HCT116 (cell line): ENCODE measurements at regions not wholly inside any gene's neighbourhood (a gene's known extent, or its start where the extent isn't known, plus 50 kb on each side); places are given as distances from the start of the nearest gene placed in this dataset.

Experiments used
- ATAC-seq: fragments of 200-7000 bp; cut with Tn5 transposase; 2 replicates; pipeline ENCODE4 v1.9.1; 2020; ENCODE audit warnings: mild to moderate bottlenecking, moderate library complexity
- BruUV-seq: library from RNA; stranded (reverse); fragments of 400-500 nt; replicated peaks from 2 replicates; lab custom pipeline; 2021; lab: Mats Ljungman, UMichigan
- CTCF ChIA-PET: fragments of 300-600 bp; sonication (Branson Sonifier 250); formaldehyde crosslinking; loops from one replicate; lab custom pipeline; 2021; ENCODE audit warnings: antibody characterized with exemption; lab: Charles Lee
- POLR2A ChIA-PET: fragments of 300-600, 350-600 bp; sonication (Branson Sonifier 250); formaldehyde crosslinking; loops from one replicate; lab custom pipeline; 2021; ENCODE audit warnings: antibody characterized with exemption; lab: Charles Lee
- RAD21 ChIA-PET, 2 experiments: fragments of 300-600 bp; sonication (Branson Sonifier 250); formaldehyde crosslinking; loops; one replicate each; lab custom pipeline; 2023; ENCODE audit warnings: low total read pairs in 2 of 2; ENCODE audit not compliant: uncharacterized antibody in 2 of 2, unreplicated experiment in 2 of 2, low non-redundant PET in 1 of 2; lab: Charles Lee
- DNase-seq: peaks from one replicate; pipeline ENCODE4 v3.0.0-alpha.2; 2010; ENCODE audit warnings: low read depth, low spot score
- H2AFZ ChIP-seq: fragments of 200-600 bp; shearing (Covaris generic), sonication (generic); 2 replicates; pipeline ENCODE4 v1.6.1; 2017; ENCODE audit warnings: low read depth, mixed run types, mixed read lengths, antibody characterized with exemption, low read length; ENCODE audit not compliant: poor library complexity, severe bottlenecking
- H3K27ac ChIP-seq: 2 replicates; pipeline ENCODE4 v1.5.1; 2012; ENCODE audit warnings: low read depth, low read length
- H3K27me3 ChIP-seq: fragments of 200-600 bp; sonication (generic); 2 replicates; pipeline ENCODE4 v1.6.1; 2016; ENCODE audit warnings: mixed run types, low read length, mixed read lengths; ENCODE audit not compliant: insufficient read depth
- H3K36me3 ChIP-seq, 2 experiments: fragments of 200-500 bp in 1 of 2; fragments of 200-600 bp in 1 of 2; sonication (Bioruptor generic) in 1 of 2; sonication (generic) in 1 of 2; 2 replicates each; pipeline versions ENCODE4 v1.5.1 to v1.6.1; 2014 to 2016; ENCODE audit warnings: low read length in 2 of 2, inconsistent platforms in 1 of 2, mixed read lengths in 1 of 2, mixed run types in 1 of 2; ENCODE audit not compliant: insufficient read depth in 2 of 2, control insufficient read depth in 1 of 2
- H3K4me1 ChIP-seq, 2 experiments: fragments of 200-600 bp in 1 of 2; sonication (generic) in 1 of 2; 2 replicates each; pipeline versions ENCODE4 v1.5.1 to v1.6.1; 2012 to 2017; ENCODE audit warnings: low read length in 2 of 2, inconsistent platforms in 1 of 2, mild to moderate bottlenecking in 1 of 2, mixed read lengths in 1 of 2, mixed run types in 1 of 2, moderate library complexity in 1 of 2; ENCODE audit not compliant: insufficient read depth in 2 of 2, control insufficient read depth in 1 of 2
- H3K4me2 ChIP-seq: fragments of 200-600 bp; sonication (generic); 2 replicates; pipeline ENCODE4 v1.6.1; 2017; ENCODE audit warnings: mixed run types, low read length, mixed read lengths
- H3K4me3 ChIP-seq, 2 experiments: fragments of 200-600 bp in 1 of 2; sonication (generic) in 1 of 2; replicated peaks in 1 of 2; 2 replicates each; pipeline ENCODE4 v1.5.1; 2011 to 2016; ENCODE audit warnings: low read length in 2 of 2, control low read depth in 1 of 2, low read depth in 1 of 2, mild to moderate bottlenecking in 1 of 2, mixed read lengths in 1 of 2, mixed run types in 1 of 2
- H3K79me2 ChIP-seq: fragments of 200-600 bp; sonication (generic); 2 replicates; pipeline ENCODE4 v1.6.1; 2017; ENCODE audit warnings: mild to moderate bottlenecking, mixed run types, low read length, moderate library complexity, mixed read lengths; ENCODE audit not compliant: insufficient read depth
- H3K9ac ChIP-seq: fragments of 200-600 bp; sonication (generic); 2 replicates; pipeline ENCODE4 v1.6.1; 2016; ENCODE audit warnings: low read length, mixed read lengths
- H3K9me2 ChIP-seq: fragments of 200-600 bp; sonication (generic), shearing (Covaris generic); 2 replicates; pipeline ENCODE4 v1.6.1; 2017; ENCODE audit warnings: mixed run types, mild to moderate bottlenecking, moderate library complexity; ENCODE audit not compliant: insufficient read depth
- H3K9me3 ChIP-seq, 2 experiments: fragments of 200-500 bp in 1 of 2; fragments of 200-600 bp in 1 of 2; sonication (Bioruptor generic) in 1 of 2; sonication (generic) in 1 of 2; 2 replicates each; pipeline ENCODE4 v1.6.1; 2014 to 2017; ENCODE audit warnings: low read length in 2 of 2, mixed read lengths in 2 of 2, inconsistent platforms in 1 of 2, low read depth in 1 of 2, mild to moderate bottlenecking in 1 of 2, mixed run types in 1 of 2, moderate library complexity in 1 of 2; ENCODE audit not compliant: control insufficient read depth in 1 of 2, insufficient read depth in 1 of 2
- H4K20me1 ChIP-seq: fragments of 200-600 bp; sonication (generic), shearing (Covaris generic); 2 replicates; pipeline ENCODE4 v1.6.1; 2017; ENCODE audit warnings: mixed run types, mild to moderate bottlenecking, moderate library complexity; ENCODE audit not compliant: insufficient read depth
- CBX3 ChIP-seq: IDR thresholded peaks from 2 replicates; pipeline ENCODE4 v1.6.1; 2012; ENCODE audit warnings: low read depth
- CEBPB ChIP-seq: IDR thresholded peaks from 2 replicates; pipeline ENCODE4 v1.6.1; 2012; ENCODE audit warnings: low read depth
- EGR1 ChIP-seq: IDR thresholded peaks from 2 replicates; pipeline ENCODE4 v1.6.1; 2012; ENCODE audit warnings: low read depth
- ELF1 ChIP-seq: IDR thresholded peaks from 2 replicates; pipeline ENCODE4 v1.6.1; 2012; ENCODE audit warnings: low read depth, borderline replicate concordance
- EZH2phosphoT487 ChIP-seq: fragments of 200-600 bp; IDR thresholded peaks from 2 replicates; pipeline ENCODE4 v1.6.1; 2018; ENCODE audit warnings: antibody characterized with exemption, borderline replicate concordance
- FOSL1 ChIP-seq: IDR thresholded peaks from 2 replicates; pipeline ENCODE4 v1.6.1; 2012; ENCODE audit warnings: low read depth
- JUND ChIP-seq: IDR thresholded peaks from 2 replicates; pipeline ENCODE4 v1.6.1; 2012
- POLR2A ChIP-seq: IDR thresholded peaks from 2 replicates; pipeline ENCODE4 v1.7.0; 2011; ENCODE audit warnings: borderline replicate concordance; ENCODE audit not compliant: insufficient read depth, insufficient read length; ENCODE audit errors: extremely low read depth
- POLR2AphosphoS5 ChIP-seq: IDR thresholded peaks from 2 replicates; pipeline ENCODE4 v1.6.1; 2011; ENCODE audit warnings: mild to moderate bottlenecking, low read depth, low read length, moderate library complexity
- RAD21 ChIP-seq: IDR thresholded peaks from 2 replicates; pipeline ENCODE4 v1.6.1; 2012; ENCODE audit warnings: low read depth, mild to moderate bottlenecking
- SIN3A ChIP-seq: IDR thresholded peaks from 2 replicates; pipeline ENCODE4 v1.6.1; 2012; ENCODE audit warnings: low read depth
- SP1 ChIP-seq: IDR thresholded peaks from 2 replicates; pipeline ENCODE4 v1.6.1; 2012; ENCODE audit warnings: low read depth
- SRF ChIP-seq: IDR thresholded peaks from 2 replicates; pipeline ENCODE4 v1.6.1; 2012; ENCODE audit warnings: low read depth
- YY1 ChIP-seq: IDR thresholded peaks from 2 replicates; pipeline ENCODE4 v1.6.1; 2011; ENCODE audit warnings: low read length, low read depth, moderate library complexity, mild to moderate bottlenecking; ENCODE audit not compliant: insufficient replicate concordance; ENCODE audit errors: extremely low read depth
- ZBTB33 ChIP-seq: IDR thresholded peaks from 2 replicates; pipeline ENCODE4 v1.6.1; 2011; ENCODE audit warnings: mild to moderate bottlenecking, low read length, moderate library complexity; ENCODE audit not compliant: insufficient replicate concordance; ENCODE audit errors: extremely low read depth
- ZNF274 ChIP-seq: fragments of 200-500 bp; sonication (Bioruptor generic); IDR thresholded peaks from 2 replicates; pipeline ENCODE4 v1.6.1; 2014; ENCODE audit warnings: mild to moderate bottlenecking, low read depth, low read length, inconsistent platforms
- intact Hi-C: fragments of 100-400 bp; cut with micrococcal nuclease; formaldehyde crosslinking; loops from 2 replicates; pipeline ENCODE4 v1.10.0; 2022
- TF ChIP-seq, protein P1 (sequence below): IDR thresholded peaks from 2 replicates; pipeline ENCODE4 v1.6.1; 2012
- TF ChIP-seq, protein P2 (sequence below): IDR thresholded peaks from 2 replicates; pipeline ENCODE4 v1.6.1; 2012
- TF ChIP-seq, protein P3 (sequence below): IDR thresholded peaks from 2 replicates; pipeline ENCODE4 v1.6.1; 2012; ENCODE audit warnings: low read depth

- TF ChIP-seq EZH2phosphoT487 = no peak
Measured at GRCh38 chr2:155846259-155846658, 486.3 kb downstream of the NR4A2 start (continued).

DNA sequence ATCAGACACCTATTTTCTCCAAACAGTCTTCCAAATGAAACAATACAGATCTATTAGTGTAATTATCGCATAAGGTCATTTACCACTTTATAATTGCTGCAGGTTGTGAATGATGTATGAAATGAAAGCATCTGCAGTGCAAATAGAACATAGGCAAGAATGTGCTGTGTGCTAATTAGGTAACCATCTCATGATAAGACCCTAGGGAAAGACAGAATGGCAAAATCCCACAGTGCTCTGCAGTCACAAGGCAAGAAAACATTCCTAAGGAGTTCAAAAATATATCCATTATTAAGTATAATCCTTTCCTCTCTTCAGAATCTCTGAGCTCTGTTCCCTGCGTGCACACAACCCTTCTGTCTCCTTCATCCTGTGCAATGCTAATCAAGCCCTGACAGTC is 488.1 kb downstream of the NR4A2 start:
- ATAC-seq = no peak

More for the DNA sequence above, 488.1 kb downstream of the NR4A2 start:
- H3K36me3 ChIP-seq = no peaks in the 10 kb centered on the region
- no peaks in the 10 kb centered on the region for H3K9me2 ChIP-seq
- ChIA-PET POLR2A (no interaction called here), CTCF (no interaction called here), RAD21 (no interaction called here)
- H2AFZ ChIP-seq = no peak overlapping the region
- H3K9ac ChIP-seq = no peak overlapping the region
- no peak for TF ChIP-seq ZNF274
- no peak for TF ChIP-seq POLR2AphosphoS5
- TF ChIP-seq YY1 = no peak
- no peak for TF ChIP-seq ZBTB33
- TF ChIP-seq, protein P1, sequence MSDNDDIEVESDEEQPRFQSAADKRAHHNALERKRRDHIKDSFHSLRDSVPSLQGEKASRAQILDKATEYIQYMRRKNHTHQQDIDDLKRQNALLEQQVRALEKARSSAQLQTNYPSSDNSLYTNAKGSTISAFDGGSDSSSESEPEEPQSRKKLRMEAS = no peak
- no peak for TF ChIP-seq EZH2phosphoT487
- TF ChIP-seq, protein P2, sequence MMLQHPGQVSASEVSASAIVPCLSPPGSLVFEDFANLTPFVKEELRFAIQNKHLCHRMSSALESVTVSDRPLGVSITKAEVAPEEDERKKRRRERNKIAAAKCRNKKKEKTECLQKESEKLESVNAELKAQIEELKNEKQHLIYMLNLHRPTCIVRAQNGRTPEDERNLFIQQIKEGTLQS = no peak
- no peak for TF ChIP-seq JUND
- no peak for TF ChIP-seq SP1
- TF ChIP-seq FOSL1 = no peak
- TF ChIP-seq SRF = no peak
- TF ChIP-seq, protein P3, sequence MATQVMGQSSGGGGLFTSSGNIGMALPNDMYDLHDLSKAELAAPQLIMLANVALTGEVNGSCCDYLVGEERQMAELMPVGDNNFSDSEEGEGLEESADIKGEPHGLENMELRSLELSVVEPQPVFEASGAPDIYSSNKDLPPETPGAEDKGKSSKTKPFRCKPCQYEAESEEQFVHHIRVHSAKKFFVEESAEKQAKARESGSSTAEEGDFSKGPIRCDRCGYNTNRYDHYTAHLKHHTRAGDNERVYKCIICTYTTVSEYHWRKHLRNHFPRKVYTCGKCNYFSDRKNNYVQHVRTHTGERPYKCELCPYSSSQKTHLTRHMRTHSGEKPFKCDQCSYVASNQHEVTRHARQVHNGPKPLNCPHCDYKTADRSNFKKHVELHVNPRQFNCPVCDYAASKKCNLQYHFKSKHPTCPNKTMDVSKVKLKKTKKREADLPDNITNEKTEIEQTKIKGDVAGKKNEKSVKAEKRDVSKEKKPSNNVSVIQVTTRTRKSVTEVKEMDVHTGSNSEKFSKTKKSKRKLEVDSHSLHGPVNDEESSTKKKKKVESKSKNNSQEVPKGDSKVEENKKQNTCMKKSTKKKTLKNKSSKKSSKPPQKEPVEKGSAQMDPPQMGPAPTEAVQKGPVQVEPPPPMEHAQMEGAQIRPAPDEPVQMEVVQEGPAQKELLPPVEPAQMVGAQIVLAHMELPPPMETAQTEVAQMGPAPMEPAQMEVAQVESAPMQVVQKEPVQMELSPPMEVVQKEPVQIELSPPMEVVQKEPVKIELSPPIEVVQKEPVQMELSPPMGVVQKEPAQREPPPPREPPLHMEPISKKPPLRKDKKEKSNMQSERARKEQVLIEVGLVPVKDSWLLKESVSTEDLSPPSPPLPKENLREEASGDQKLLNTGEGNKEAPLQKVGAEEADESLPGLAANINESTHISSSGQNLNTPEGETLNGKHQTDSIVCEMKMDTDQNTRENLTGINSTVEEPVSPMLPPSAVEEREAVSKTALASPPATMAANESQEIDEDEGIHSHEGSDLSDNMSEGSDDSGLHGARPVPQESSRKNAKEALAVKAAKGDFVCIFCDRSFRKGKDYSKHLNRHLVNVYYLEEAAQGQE = no peak
- TF ChIP-seq RAD21 = no peak
- no peak for TF ChIP-seq EGR1
- TF ChIP-seq CBX3 = no peak
- TF ChIP-seq ELF1 = no peak
- no peak for TF ChIP-seq SIN3A
- TF ChIP-seq POLR2A = no peak
- TF ChIP-seq CEBPB = no peak
- no peak overlapping the region for H3K4me3 ChIP-seq
- H3K27ac ChIP-seq = no peak overlapping the region
- no TSS peak for BruUV-seq
- H4K20me1 ChIP-seq = no peaks in the 10 kb centered on the region
- H3K27me3 ChIP-seq = no peaks in the 10 kb centered on the region
- no peaks in the 10 kb centered on the region for H3K4me1 ChIP-seq
- no peaks in the 10 kb centered on the region for H3K9me3 ChIP-seq
- no peaks in the 10 kb centered on the region for H3K79me2 ChIP-seq
- intact Hi-C loops = no loop called here
- no peak for DNase-seq
- no peak overlapping the region for H3K4me2 ChIP-seq
